ENCODE measurements at regions not wholly inside any gene's neighbourhood (a gene's known extent, or its start where the extent isn't known, plus 50 kb on each side); places are given as distances from the start of the nearest gene placed in this dataset.

- peaks cover 68 to 79% (median 75%) of the 10 kb centered on the region in 11 experiments for H3K36me3 ChIP-seq
- H3K27ac ChIP-seq, result peak overlapping the region in 9 of 11 experiments; percentile 91 to 99 (median 95); a peak in 13 of 22 replicates
- H4K20me1 ChIP-seq, result peaks cover 0 to 14% (median 0%) of the 10 kb centered on the region in 11 experiments; a peak in 3 of 22 replicates
- peaks cover 22 to 90% (median 67%) of the 10 kb centered on the region in 10 experiments for H3K4me1 ChIP-seq
- no peaks in the 10 kb centered on the region for H3K27me3 ChIP-seq
- peaks cover 0 to 39% (median 31%) of the 10 kb centered on the region in 11 experiments; a peak in 17 of 22 replicates for H3K9me3 ChIP-seq (replicated peaks in 1 of 11)
- H3K9ac ChIP-seq, result no peak overlapping the region
- TF ChIP-seq Cebpa-rat (IDR thresholded peaks at IDR 0.05), result no peak
- peak overlapping the region in 5 of 10 experiments; percentile 3 to 31 (median 14); a peak in 4 of 20 replicates for H3K4me3 ChIP-seq
- H3K4me2 ChIP-seq, result peak overlapping the region in 5 of 11 experiments; percentile 80 to 92 (median 91); a peak in 10 of 22 replicates
These were observed 50.0 kb upstream of the KMT2E start for GRCh38 chr7:104963991-104964385.

All from BLaER1 treated with 17β-estradiol and CSF1 and Interleukin-3, amounts not matched to agents 10 nM and 100 nM (cell line).